Dendritic cell treated with granulocyte-macrophage colony-stimulating factor and Interleukin-4, amounts not matched to agents 40 ng/mL and 50 ng/mL, for 4 days (primary cell): ENCODE measurements at regions not wholly inside any gene's neighbourhood (a gene's known extent, or its start where the extent isn't known, plus 50 kb on each side); places are given as distances from the start of the nearest gene placed in this dataset.
A peak's percentile ranks its signal among the peaks of the same experiment; 100 is the strongest.

ENCODE experiments used
- H3K27ac Mint-ChIP-seq: one replicate; pipeline ENCODE4 v1.8.0; 2022; ENCODE audit warnings: mild to moderate bottlenecking, mixed read lengths
- H3K27me3 Mint-ChIP-seq: one replicate; pipeline ENCODE4 v1.8.0; 2022; ENCODE audit warnings: mild to moderate bottlenecking, mixed read lengths
- H3K36me3 Mint-ChIP-seq: one replicate; pipeline ENCODE4 v1.8.0; 2022; ENCODE audit warnings: low read depth, mixed read lengths
- H3K4me1 Mint-ChIP-seq: one replicate; pipeline ENCODE4 v1.8.0; 2022; ENCODE audit warnings: low read depth, mixed read lengths
- H3K4me3 Mint-ChIP-seq: one replicate; pipeline ENCODE4 v1.8.0; 2022; ENCODE audit warnings: mild to moderate bottlenecking, moderate library complexity, mixed read lengths
- H3K9me3 Mint-ChIP-seq: one replicate; pipeline ENCODE4 v1.8.0; 2022; ENCODE audit warnings: mixed read lengths
- intact Hi-C: fragments of 100-400 bp; cut with micrococcal nuclease; formaldehyde crosslinking; loops from one replicate; pipeline ENCODE4 v1.15.0; 2022

- H3K4me3 Mint-ChIP-seq = no peak overlapping the region
- no peaks in the 10 kb centered on the region for H3K9me3 Mint-ChIP-seq
- peak overlapping the region; percentile 55 for H3K27ac Mint-ChIP-seq
These were observed 52.5 kb upstream of the PLEKHG7 start for GRCh38 chr12:92650228-92650822.

DNA sequence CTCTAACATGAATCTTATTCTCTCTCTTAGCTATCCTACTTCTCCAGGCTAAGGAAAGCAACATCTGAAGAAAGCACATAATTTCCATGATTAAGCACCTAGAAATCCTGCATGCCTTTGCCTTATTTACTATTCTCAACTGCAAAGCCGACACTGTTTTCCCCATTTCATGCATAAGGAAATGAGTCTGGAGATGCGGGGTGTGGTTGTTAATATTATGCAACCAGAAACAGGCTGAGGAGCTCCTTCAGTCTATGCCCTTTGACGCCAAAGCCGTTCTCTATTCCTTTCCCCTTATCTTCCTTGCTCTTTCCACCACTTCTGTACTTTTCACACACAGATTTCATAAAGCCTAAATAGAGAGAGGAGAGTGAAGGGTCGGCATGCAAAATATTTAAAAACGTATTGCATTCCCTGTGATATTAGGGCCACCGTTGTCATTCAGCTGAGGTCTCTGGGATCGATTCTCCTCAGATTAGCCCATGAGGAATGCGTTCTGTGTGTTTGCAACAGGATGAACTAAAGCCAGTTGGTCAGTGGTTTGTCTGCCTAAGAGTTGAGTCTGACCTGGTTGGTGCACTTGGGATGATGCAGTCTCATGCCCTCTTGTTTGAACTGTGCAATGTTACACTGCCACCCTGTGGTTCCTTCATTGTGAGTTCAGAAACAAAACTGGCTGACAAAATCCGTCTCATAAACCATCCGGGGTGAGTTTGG is 53.1 kb upstream of the PLEKHG7 start:
- no peaks in the 10 kb centered on the region for H3K9me3 Mint-ChIP-seq
- peaks cover 2% of the 10 kb centered on the region for H3K27me3 Mint-ChIP-seq
- intact Hi-C loops = loop anchor here (2.0 to 5.0 kb wide), 4 partner anchors 839 to 1287 kb away; no protein-coding TSS in a partner anchor
- H3K36me3 Mint-ChIP-seq = no peaks in the 10 kb centered on the region
- peak overlapping the region; percentile 55 for H3K27ac Mint-ChIP-seq
- H3K4me1 Mint-ChIP-seq = peaks cover 11% of the 10 kb centered on the region
- H3K4me3 Mint-ChIP-seq = no peak overlapping the region

More at GRCh38 chr12:92650228-92650822, 52.5 kb upstream of the PLEKHG7 start:
- peaks cover 2% of the 10 kb centered on the region for H3K27me3 Mint-ChIP-seq
- H3K36me3 Mint-ChIP-seq = no peaks in the 10 kb centered on the region
- intact Hi-C loops = loop anchor here (2.0 to 5.0 kb wide), 3 partner anchors 840 to 1288 kb away; no protein-coding TSS in a partner anchor
- peaks cover 11% of the 10 kb centered on the region for H3K4me1 Mint-ChIP-seq

GRCh38 chr12:92648242-92649031 is 54.4 kb upstream of the PLEKHG7 start:
- no peak overlapping the region for H3K27ac Mint-ChIP-seq
- H3K9me3 Mint-ChIP-seq = no peaks in the 10 kb centered on the region
- peaks cover 11% of the 10 kb centered on the region for H3K4me1 Mint-ChIP-seq
- no peak overlapping the region for H3K4me3 Mint-ChIP-seq
- no peaks in the 10 kb centered on the region for H3K36me3 Mint-ChIP-seq
- peaks cover 2% of the 10 kb centered on the region for H3K27me3 Mint-ChIP-seq
- intact Hi-C loops = loop anchor here (2.0 kb wide), 1 partner anchor 1266 kb away; no protein-coding TSS in a partner anchor

DNA sequence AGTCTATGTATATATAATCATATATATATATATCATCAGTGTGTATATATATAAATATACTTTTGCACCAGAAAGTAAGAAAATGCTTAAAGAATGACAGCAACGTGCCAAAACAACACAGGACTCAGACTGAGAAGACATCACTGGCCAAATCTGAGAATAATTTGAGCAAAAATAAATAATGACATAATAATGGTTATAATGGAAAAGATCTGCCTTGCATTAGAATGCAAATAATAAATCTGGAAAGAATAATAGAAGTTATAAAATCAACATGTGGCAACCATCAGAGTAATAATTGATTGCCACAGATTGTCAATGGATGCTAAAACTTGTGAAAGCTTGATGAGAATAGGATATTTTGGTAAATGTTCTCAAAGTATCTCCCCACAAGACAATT is 61.5 kb upstream of the PLEKHG7 start:
- H3K27me3 Mint-ChIP-seq = peaks cover under 1% of the 10 kb centered on the region
- no peaks in the 10 kb centered on the region for H3K36me3 Mint-ChIP-seq
- no peak overlapping the region for H3K4me3 Mint-ChIP-seq
- no peaks in the 10 kb centered on the region for H3K4me1 Mint-ChIP-seq
- no peak overlapping the region for H3K27ac Mint-ChIP-seq
- no peaks in the 10 kb centered on the region for H3K9me3 Mint-ChIP-seq
- intact Hi-C loops = no loop called here

DNA sequence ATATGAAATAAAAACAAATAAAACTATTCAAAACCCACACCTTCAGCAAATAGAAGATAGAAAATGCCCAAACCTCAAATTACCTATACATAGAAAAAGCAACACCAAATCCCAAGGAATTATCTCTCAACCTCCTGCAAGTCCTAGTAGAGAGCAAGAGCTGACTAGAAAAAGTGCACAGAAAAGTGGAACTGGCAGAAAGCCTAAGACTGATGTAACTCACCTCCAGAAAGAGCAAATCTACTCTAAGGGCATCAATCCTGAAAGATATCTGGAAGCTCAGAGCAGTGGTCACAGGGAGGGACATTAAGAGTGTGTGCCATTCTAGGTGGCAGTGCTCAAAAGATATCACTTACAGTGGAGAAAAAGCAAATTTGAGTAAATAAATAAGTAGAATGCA is 62.1 kb upstream of the PLEKHG7 start:
- H3K36me3 Mint-ChIP-seq = no peaks in the 10 kb centered on the region
- H3K27ac Mint-ChIP-seq = no peak overlapping the region
- H3K27me3 Mint-ChIP-seq = no peaks in the 10 kb centered on the region
- intact Hi-C loops = no loop called here
- H3K4me1 Mint-ChIP-seq = no peaks in the 10 kb centered on the region
- no peaks in the 10 kb centered on the region for H3K9me3 Mint-ChIP-seq
- H3K4me3 Mint-ChIP-seq = no peak overlapping the region

DNA sequence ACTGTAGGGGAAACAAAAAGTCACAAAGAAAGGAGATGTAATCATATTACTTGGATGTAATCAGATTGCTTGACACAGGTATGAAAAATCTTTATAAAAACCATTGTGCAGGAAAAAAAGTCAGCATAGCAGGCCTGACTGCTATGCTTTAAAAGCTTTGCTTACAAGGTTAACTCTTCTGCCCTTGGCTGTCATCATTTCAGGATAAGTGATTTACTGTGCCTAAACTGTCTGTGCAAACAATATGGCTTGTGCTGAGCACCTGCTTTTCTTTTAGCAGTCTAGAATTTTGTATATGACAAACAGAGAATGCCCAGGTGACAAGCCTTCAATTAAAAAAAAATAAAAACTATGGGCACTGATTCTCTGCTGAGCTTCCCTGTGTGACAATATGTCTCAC is 63.8 kb upstream of the PLEKHG7 start:
- no peak overlapping the region for H3K4me3 Mint-ChIP-seq
- no peak overlapping the region for H3K27ac Mint-ChIP-seq
- intact Hi-C loops = no loop called here
- H3K4me1 Mint-ChIP-seq = no peaks in the 10 kb centered on the region
- no peaks in the 10 kb centered on the region for H3K36me3 Mint-ChIP-seq
- no peaks in the 10 kb centered on the region for H3K27me3 Mint-ChIP-seq
- H3K9me3 Mint-ChIP-seq = no peaks in the 10 kb centered on the region

DNA sequence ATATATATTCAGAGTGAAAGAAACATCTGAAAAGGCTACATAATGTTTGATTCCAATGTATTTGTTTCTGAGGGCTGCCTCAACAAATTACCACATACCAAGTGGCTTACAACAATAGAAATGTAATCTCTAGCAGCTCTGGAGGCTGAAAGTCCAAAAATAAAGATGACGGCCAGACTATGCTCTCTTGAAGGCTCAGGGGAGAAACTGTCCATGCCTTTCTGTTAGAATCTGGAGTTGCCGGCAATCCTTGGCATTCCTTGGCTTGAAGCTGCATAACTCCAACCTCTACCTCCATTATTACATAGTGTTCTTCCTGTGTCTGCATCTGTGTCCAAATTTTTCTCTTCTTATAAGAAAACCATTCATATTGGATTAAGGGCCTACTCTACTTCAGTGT is 68.1 kb upstream of the PLEKHG7 start:
- H3K4me3 Mint-ChIP-seq = no peak overlapping the region
- no peaks in the 10 kb centered on the region for H3K9me3 Mint-ChIP-seq
- H3K4me1 Mint-ChIP-seq = no peaks in the 10 kb centered on the region
- no peaks in the 10 kb centered on the region for H3K27me3 Mint-ChIP-seq
- H3K36me3 Mint-ChIP-seq = no peaks in the 10 kb centered on the region
- H3K27ac Mint-ChIP-seq = no peak overlapping the region
- intact Hi-C loops = no loop called here

GRCh38 chr12:92634202-92634601 is 68.6 kb upstream of the PLEKHG7 start:
- Mint-ChIP-seq H3K27ac (no peak overlapping the region), H3K9me3 (no peaks in the 10 kb centered on the region), H3K36me3 (no peaks in the 10 kb centered on the region), H3K4me1 (no peaks in the 10 kb centered on the region), H3K27me3 (no peaks in the 10 kb centered on the region), H3K4me3 (no peak overlapping the region)
- intact Hi-C loops = no loop called here

DNA sequence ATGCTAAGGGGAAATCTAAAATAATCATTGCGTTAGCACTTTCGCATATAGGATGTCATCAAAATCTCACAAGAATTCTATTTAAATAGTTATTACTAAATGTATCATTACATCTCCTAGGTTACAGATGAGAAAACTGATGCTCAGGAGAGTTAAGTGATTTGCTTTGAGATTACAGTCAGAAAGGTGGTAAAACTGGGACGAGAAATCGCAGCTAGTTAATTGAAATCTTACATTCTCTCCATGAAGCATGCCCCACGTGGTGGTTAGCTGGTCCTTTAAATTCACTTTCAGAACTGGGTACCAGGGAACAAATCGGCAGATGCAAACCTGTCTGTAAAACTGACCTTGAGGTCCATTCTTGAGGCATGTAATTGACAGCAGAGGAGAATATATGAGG is 71.8 kb upstream of the PLEKHG7 start:
- no peak overlapping the region for H3K4me3 Mint-ChIP-seq
- no peaks in the 10 kb centered on the region for H3K9me3 Mint-ChIP-seq

GRCh38 chr12:92629349-92630065 is 73.3 kb upstream of the PLEKHG7 start:
- Mint-ChIP-seq H3K27me3 (no peaks in the 10 kb centered on the region), H3K36me3 (no peaks in the 10 kb centered on the region), H3K27ac (no peak overlapping the region), H3K4me3 (no peak overlapping the region), H3K9me3 (no peaks in the 10 kb centered on the region), H3K4me1 (no peaks in the 10 kb centered on the region)
- intact Hi-C loops = no loop called here

More for the DNA sequence above, 71.8 kb upstream of the PLEKHG7 start:
- H3K4me1 Mint-ChIP-seq = no peaks in the 10 kb centered on the region
- H3K27me3 Mint-ChIP-seq = no peaks in the 10 kb centered on the region
- H3K36me3 Mint-ChIP-seq = no peaks in the 10 kb centered on the region
- no peak overlapping the region for H3K27ac Mint-ChIP-seq
- intact Hi-C loops = no loop called here

- Mint-ChIP-seq H3K27me3 (no peaks in the 10 kb centered on the region), H3K4me3 (no peak overlapping the region), H3K27ac (no peak overlapping the region), H3K4me1 (no peaks in the 10 kb centered on the region), H3K36me3 (no peaks in the 10 kb centered on the region), H3K9me3 (no peaks in the 10 kb centered on the region)
- intact Hi-C loops = no loop called here
These were observed 74.3 kb upstream of the PLEKHG7 start for GRCh38 chr12:92628476-92628875.

DNA sequence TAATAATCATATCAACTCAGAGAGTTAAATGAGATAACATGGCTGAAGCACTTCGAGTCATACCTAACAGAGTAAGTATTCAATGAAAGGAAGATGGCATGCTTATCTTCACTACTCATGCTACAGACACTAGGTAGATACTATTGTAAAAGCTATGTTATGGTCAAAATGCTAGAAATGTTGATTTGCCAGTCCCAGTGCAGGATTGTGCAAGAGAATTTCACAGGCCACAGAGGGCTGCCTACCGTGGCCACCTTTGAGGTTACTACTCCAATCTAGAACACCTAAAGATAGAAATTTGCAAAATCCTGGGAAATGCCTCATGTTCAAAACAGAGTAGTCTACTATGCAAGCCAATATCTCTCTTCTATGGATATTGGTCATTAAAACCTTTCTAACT is 75.3 kb upstream of the PLEKHG7 start:
- no peaks in the 10 kb centered on the region for H3K9me3 Mint-ChIP-seq
- H3K27ac Mint-ChIP-seq = no peak overlapping the region

DNA sequence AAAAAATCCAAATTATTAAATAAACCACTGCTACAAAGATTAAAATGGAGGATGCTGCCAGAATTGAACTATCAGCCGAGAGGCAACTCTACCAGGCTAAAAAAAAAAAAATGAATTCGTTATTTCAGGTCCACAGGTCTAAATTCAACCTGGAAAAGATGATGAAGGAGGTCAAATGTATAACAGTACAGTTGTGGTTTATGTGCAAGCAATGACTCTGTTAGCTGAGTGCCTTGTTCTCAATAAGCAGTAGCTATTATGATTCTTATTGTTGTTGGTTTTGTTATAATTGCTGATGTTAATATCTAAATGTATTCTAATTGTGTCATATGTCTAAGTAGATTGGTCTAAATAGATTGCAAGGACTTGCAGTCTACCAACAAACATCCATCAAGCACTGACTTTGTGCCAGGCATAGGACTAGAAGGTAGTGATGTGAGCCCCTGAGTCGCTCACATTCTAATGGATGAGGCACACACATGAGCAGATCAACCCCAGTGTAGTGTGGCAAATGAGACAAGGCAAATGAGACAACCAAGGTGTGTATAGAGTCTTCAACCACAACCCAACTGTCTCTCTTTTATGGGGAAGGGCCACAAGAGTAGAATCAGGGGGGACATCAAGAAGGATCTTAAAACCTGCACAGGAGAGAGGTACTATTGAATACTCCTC is 77.0 kb upstream of the PLEKHG7 start:
- H3K27ac Mint-ChIP-seq = no peak overlapping the region
- peaks cover 2% of the 10 kb centered on the region for H3K27me3 Mint-ChIP-seq
- no peaks in the 10 kb centered on the region for H3K4me1 Mint-ChIP-seq
- H3K9me3 Mint-ChIP-seq = peaks cover 11% of the 10 kb centered on the region
- no peak overlapping the region for H3K4me3 Mint-ChIP-seq
- intact Hi-C loops = no loop called here
- no peaks in the 10 kb centered on the region for H3K36me3 Mint-ChIP-seq

More for the DNA sequence above, 75.3 kb upstream of the PLEKHG7 start:
- H3K4me1 Mint-ChIP-seq = no peaks in the 10 kb centered on the region
- intact Hi-C loops = no loop called here
- no peaks in the 10 kb centered on the region for H3K36me3 Mint-ChIP-seq
- H3K4me3 Mint-ChIP-seq = no peak overlapping the region
- H3K27me3 Mint-ChIP-seq = no peaks in the 10 kb centered on the region
